ENCODE measurements at regions not wholly inside any gene's neighbourhood (a gene's known extent, or its start where the extent isn't known, plus 50 kb on each side); places are given as distances from the start of the nearest gene placed in this dataset.
A peak's percentile ranks its signal among the peaks of the same experiment; 100 is the strongest.

DNA sequence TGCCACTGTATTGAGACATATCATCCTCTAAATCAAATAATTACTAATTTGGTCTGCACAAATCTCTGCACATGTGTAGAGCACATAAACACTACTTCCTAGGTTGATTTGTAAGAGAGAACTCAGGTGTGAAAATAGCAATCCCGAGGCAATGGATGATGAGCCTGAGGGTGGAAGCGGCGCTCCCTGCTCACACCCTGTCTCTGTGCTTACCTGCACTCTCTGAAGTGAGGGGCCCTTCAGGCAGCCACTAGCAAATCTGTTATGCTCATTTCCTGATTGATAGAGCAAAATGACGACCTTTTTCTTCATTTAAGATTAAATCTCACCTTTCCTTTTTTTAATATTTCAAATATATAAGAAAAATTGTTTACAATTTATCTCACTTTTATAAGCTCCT lies 1995.7 kb upstream of the AGA start:
- Histone ChIP-seq H3K27me3 (no peaks in the 10 kb centered on the region), H3K36me3 (no peaks in the 10 kb centered on the region), H3K9me3 (no peaks in the 10 kb centered on the region), H3K27ac (no peak overlapping the region), H3K4me3 (no peak overlapping the region), H3K4me1 (no peaks in the 10 kb centered on the region)
- no peak for DNase-seq
- TF ChIP-seq, protein P1, sequence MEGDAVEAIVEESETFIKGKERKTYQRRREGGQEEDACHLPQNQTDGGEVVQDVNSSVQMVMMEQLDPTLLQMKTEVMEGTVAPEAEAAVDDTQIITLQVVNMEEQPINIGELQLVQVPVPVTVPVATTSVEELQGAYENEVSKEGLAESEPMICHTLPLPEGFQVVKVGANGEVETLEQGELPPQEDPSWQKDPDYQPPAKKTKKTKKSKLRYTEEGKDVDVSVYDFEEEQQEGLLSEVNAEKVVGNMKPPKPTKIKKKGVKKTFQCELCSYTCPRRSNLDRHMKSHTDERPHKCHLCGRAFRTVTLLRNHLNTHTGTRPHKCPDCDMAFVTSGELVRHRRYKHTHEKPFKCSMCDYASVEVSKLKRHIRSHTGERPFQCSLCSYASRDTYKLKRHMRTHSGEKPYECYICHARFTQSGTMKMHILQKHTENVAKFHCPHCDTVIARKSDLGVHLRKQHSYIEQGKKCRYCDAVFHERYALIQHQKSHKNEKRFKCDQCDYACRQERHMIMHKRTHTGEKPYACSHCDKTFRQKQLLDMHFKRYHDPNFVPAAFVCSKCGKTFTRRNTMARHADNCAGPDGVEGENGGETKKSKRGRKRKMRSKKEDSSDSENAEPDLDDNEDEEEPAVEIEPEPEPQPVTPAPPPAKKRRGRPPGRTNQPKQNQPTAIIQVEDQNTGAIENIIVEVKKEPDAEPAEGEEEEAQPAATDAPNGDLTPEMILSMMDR (IDR thresholded peaks at IDR 0.05), result no peak
- ATAC-seq, result no peak
- intact Hi-C loops (cut with DNase I), result no loop called here

- Histone ChIP-seq H3K4me1 (no peaks in the 10 kb centered on the region), H3K9me3 (no peaks in the 10 kb centered on the region), H3K27ac (no peak overlapping the region), H3K27me3 (no peaks in the 10 kb centered on the region), H3K36me3 (no peaks in the 10 kb centered on the region), H3K4me3 (no peak overlapping the region)
- DNase-seq (peak in 2 of 4 donors; percentile 9 to 44), ATAC-seq (no peak)
- TF ChIP-seq, protein P1 (IDR thresholded peaks at IDR 0.05), result no peak
- intact Hi-C loops (cut with DNase I), result no loop called here
These were observed 1999.4 kb upstream of the AGA start for GRCh38 chr4:179441596-179441995.

- H3K4me3 ChIP-seq, result no peak overlapping the region
- TF ChIP-seq, protein P1 (IDR thresholded peaks at IDR 0.05), result no peak
- ATAC-seq (no peak), DNase-seq (no peak)
- peaks cover 0 to 6% of the 10 kb centered on the region in 2 donors for H3K9me3 ChIP-seq
- no peaks in the 10 kb centered on the region for H3K27me3 ChIP-seq
- intact Hi-C loops (cut with DNase I), result no loop called here
- no peak overlapping the region for H3K27ac ChIP-seq
- H3K36me3 ChIP-seq, result no peaks in the 10 kb centered on the region
- H3K4me1 ChIP-seq, result no peaks in the 10 kb centered on the region
These were observed 2005.1 kb upstream of the AGA start for GRCh38 chr4:179447308-179447707.

GRCh38 chr4:179465131-179465797 lies 2023.0 kb upstream of the AGA start:
- Histone ChIP-seq H3K36me3 (no peaks in the 10 kb centered on the region), H3K27me3 (no peaks in the 10 kb centered on the region), H3K9me3 (no peaks in the 10 kb centered on the region), H3K4me1 (no peaks in the 10 kb centered on the region), H3K27ac (no peak overlapping the region), H3K4me3 (no peak overlapping the region)
- DNase-seq (no peak), ATAC-seq (no peak)
- intact Hi-C loops (cut with DNase I), result no loop called here
- TF ChIP-seq, protein P1 (IDR thresholded peaks at IDR 0.05), result no peak

- no peaks in the 10 kb centered on the region for H3K36me3 ChIP-seq
- H3K4me3 ChIP-seq, result no peak overlapping the region
- DNase-seq (peak in 2 of 4 donors; percentile 3 to 27), ATAC-seq (no peak)
- no peaks in the 10 kb centered on the region for H3K4me1 ChIP-seq
- TF ChIP-seq, protein P1 (IDR thresholded peaks at IDR 0.05), result no peak
- H3K9me3 ChIP-seq, result no peaks in the 10 kb centered on the region
- H3K27ac ChIP-seq, result no peak overlapping the region
- intact Hi-C loops (cut with DNase I), result no loop called here
- H3K27me3 ChIP-seq, result no peaks in the 10 kb centered on the region
These were observed 2025.6 kb upstream of the AGA start for GRCh38 chr4:179467878-179468277.
